OCI-LY3 (cell line): ENCODE measurements at regions not wholly inside any gene's neighbourhood (a gene's known extent, or its start where the extent isn't known, plus 50 kb on each side); places are given as distances from the start of the nearest gene placed in this dataset.

Experiments
- H2AFZ ChIP-seq: fragments of 200-600, 300-600 bp; shearing (Covaris generic); 2 replicates; pipeline ENCODE4 v1.6.0; 2014; ENCODE audit warnings: antibody characterized with exemption, low read depth, low read length
- H3K27ac ChIP-seq: fragments of 200-600, 300-600 bp; sonication (generic); 2 replicates; pipeline ENCODE4 v1.5.1; 2014; ENCODE audit warnings: mild to moderate bottlenecking, low read length, moderate library complexity, mixed read lengths
- H3K27me3 ChIP-seq: fragments of 200-600, 300-600 bp; sonication (generic); 2 replicates; pipeline ENCODE4 v1.6.1; 2014; ENCODE audit warnings: low read depth, low read length, mixed read lengths
- H3K36me3 ChIP-seq: fragments of 200-600, 300-600 bp; sonication (generic); replicated peaks from 2 replicates; pipeline ENCODE3; 2014; ENCODE audit warnings: low read depth, low read length, mixed read lengths
- H3K4me1 ChIP-seq: fragments of 300-600, 200-600 bp; sonication (generic); 2 replicates; pipeline ENCODE4 v1.6.1; 2014; ENCODE audit warnings: low read length, mixed read lengths
- H3K4me2 ChIP-seq: fragments of 200-600, 300-600 bp; sonication (generic); 2 replicates; pipeline ENCODE4 v1.6.1; 2014; ENCODE audit warnings: low read length, mixed read lengths
- H3K4me3 ChIP-seq: fragments of 300-600, 200-600 bp; sonication (generic); 2 replicates; pipeline ENCODE4 v1.5.1; 2014; ENCODE audit warnings: antibody characterized with exemption, mild to moderate bottlenecking, low read length, moderate library complexity
- H3K79me2 ChIP-seq: fragments of 300-600, 200-600 bp; shearing (Covaris generic); 2 replicates; pipeline ENCODE4 v1.6.1; 2014; ENCODE audit warnings: mild to moderate bottlenecking, low read length, mixed read lengths
- H3K9ac ChIP-seq: fragments of 300-600, 200-600 bp; shearing (Covaris generic); 2 replicates; pipeline ENCODE4 v1.6.0; 2014; ENCODE audit warnings: mild to moderate bottlenecking, low read length, moderate library complexity
- H3K9me3 ChIP-seq: fragments of 200-600, 300-600 bp; shearing (Covaris generic); 2 replicates; pipeline ENCODE4 v1.6.1; 2014; ENCODE audit warnings: low read length, mixed read lengths; ENCODE audit not compliant: insufficient read depth
- H4K20me1 ChIP-seq: fragments of 200-600, 300-600 bp; sonication (generic); 2 replicates; pipeline ENCODE4 v1.6.1; 2016; ENCODE audit warnings: low read length, mixed read lengths; ENCODE audit not compliant: insufficient read depth
- CTCF ChIP-seq: fragments of 200-600, 300-600 bp; sonication (generic); IDR thresholded peaks from 2 replicates; pipeline ENCODE4 v1.5.1; 2014; ENCODE audit warnings: antibody characterized with exemption, low read length, low read depth
- EZH2phosphoT487 ChIP-seq: fragments of 200-600 bp; shearing (Covaris generic); IDR thresholded peaks from 2 replicates; pipeline ENCODE4 v1.6.1; 2018; ENCODE audit warnings: antibody characterized with exemption, mixed run types, low read depth

GRCh38 chr6:14702678-14703077, 543.2 kb upstream of the JARID2 start:
- Histone ChIP-seq H3K27ac (no peak overlapping the region), H3K9me3 (no peaks in the 10 kb centered on the region), H3K4me2 (no peak overlapping the region), H3K4me3 (no peak overlapping the region), H3K9ac (no peak overlapping the region), H3K36me3 (no peaks in the 10 kb centered on the region), H3K4me1 (no peaks in the 10 kb centered on the region), H3K79me2 (no peaks in the 10 kb centered on the region), H3K27me3 (no peaks in the 10 kb centered on the region), H4K20me1 (no peaks in the 10 kb centered on the region), H2AFZ (no peak overlapping the region)
- TF ChIP-seq CTCF (no peak), EZH2phosphoT487 (no peak)

DNA sequence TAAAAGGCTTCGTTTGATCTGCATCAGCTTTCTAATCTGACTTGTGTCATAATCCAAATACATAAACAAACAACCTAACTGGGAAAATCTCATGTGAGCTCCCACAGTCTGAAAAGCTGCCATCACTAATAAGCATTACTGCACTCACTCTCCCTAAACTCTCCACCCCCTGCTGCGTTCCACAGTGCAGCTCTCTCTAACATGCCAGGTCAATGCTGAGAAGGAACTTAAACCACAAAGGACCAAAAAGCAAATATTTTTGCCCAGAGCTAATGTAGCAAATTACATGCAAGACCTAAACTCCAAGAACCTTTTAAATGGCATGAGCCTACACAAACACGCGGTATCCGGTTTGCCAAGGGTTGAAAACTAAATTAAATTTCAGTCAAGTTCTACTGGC, 542.3 kb upstream of the JARID2 start:
- Histone ChIP-seq H3K4me2 (no peak overlapping the region), H3K27ac (no peak overlapping the region), H3K9me3 (no peaks in the 10 kb centered on the region), H2AFZ (no peak overlapping the region), H3K79me2 (no peaks in the 10 kb centered on the region), H3K4me1 (no peaks in the 10 kb centered on the region), H3K4me3 (no peak overlapping the region), H3K27me3 (no peaks in the 10 kb centered on the region), H3K36me3 (no peaks in the 10 kb centered on the region), H4K20me1 (no peaks in the 10 kb centered on the region), H3K9ac (no peak overlapping the region)
- no peak for TF ChIP-seq CTCF
- no peak for TF ChIP-seq EZH2phosphoT487

- H3K79me2 ChIP-seq, result no peaks in the 10 kb centered on the region
- no peak overlapping the region for H3K4me2 ChIP-seq
- no peaks in the 10 kb centered on the region for H3K36me3 ChIP-seq
- H3K4me1 ChIP-seq, result no peaks in the 10 kb centered on the region
- TF ChIP-seq EZH2phosphoT487 (no peak), CTCF (no peak)
- no peak overlapping the region for H3K4me3 ChIP-seq
- no peak overlapping the region for H3K9ac ChIP-seq
- H3K27ac ChIP-seq, result no peak overlapping the region
- H3K9me3 ChIP-seq, result no peaks in the 10 kb centered on the region
- H4K20me1 ChIP-seq, result no peaks in the 10 kb centered on the region
- H2AFZ ChIP-seq, result no peak overlapping the region
- no peaks in the 10 kb centered on the region for H3K27me3 ChIP-seq
These were observed 541.2 kb upstream of the JARID2 start for GRCh38 chr6:14704383-14705271.

- Histone ChIP-seq H3K79me2 (no peaks in the 10 kb centered on the region), H3K27ac (no peak overlapping the region), H4K20me1 (no peaks in the 10 kb centered on the region), H3K9ac (no peak overlapping the region), H3K4me3 (no peak overlapping the region), H3K9me3 (no peaks in the 10 kb centered on the region), H3K4me2 (no peak overlapping the region), H3K27me3 (no peaks in the 10 kb centered on the region), H3K36me3 (no peaks in the 10 kb centered on the region), H3K4me1 (no peaks in the 10 kb centered on the region), H2AFZ (no peak overlapping the region)
- TF ChIP-seq CTCF, result no peak
- TF ChIP-seq EZH2phosphoT487, result no peak
These were observed 540.0 kb upstream of the JARID2 start for GRCh38 chr6:14705841-14706377.
